Neural progenitor cell (in vitro differentiated cells): ENCODE measurements at regions not wholly inside any gene's neighbourhood (a gene's known extent, or its start where the extent isn't known, plus 50 kb on each side); places are given as distances from the start of the nearest gene placed in this dataset.

ENCODE experiments used
- EZH2 ChIP-seq: fragments of 200-600 bp; sonication (generic); IDR thresholded peaks from 2 replicates; pipeline ENCODE4 v1.6.1; 2017; ENCODE audit warnings: antibody characterized with exemption, mild to moderate bottlenecking, moderate library complexity
- TF ChIP-seq, protein P1 (sequence below): fragments of 200-600 bp; sonication (generic); IDR thresholded peaks from 2 replicates; pipeline ENCODE4 v1.5.1; 2017; ENCODE audit warnings: antibody characterized with exemption, mild to moderate bottlenecking

DNA sequence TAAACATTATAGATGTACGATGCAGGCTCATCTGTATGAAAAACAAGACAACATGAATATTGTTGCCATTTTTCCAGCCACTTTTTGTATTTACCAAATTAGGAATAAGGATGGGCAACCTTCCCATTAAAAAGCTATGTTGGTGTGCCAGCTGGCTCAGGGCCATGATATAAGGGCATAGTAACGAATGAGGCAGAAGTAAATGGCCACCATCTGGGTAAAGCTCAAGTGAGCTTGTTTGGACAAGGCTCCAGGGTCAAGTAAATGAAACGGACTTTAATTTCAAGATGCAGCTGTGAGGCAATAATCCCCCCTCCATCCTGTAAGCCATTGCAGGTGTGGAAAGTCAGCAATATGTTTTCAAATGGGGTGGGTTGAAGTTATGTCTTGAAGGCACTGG is 930.9 kb upstream of the CDH8 start:
- TF ChIP-seq EZH2, result no peak
- TF ChIP-seq, protein P1, sequence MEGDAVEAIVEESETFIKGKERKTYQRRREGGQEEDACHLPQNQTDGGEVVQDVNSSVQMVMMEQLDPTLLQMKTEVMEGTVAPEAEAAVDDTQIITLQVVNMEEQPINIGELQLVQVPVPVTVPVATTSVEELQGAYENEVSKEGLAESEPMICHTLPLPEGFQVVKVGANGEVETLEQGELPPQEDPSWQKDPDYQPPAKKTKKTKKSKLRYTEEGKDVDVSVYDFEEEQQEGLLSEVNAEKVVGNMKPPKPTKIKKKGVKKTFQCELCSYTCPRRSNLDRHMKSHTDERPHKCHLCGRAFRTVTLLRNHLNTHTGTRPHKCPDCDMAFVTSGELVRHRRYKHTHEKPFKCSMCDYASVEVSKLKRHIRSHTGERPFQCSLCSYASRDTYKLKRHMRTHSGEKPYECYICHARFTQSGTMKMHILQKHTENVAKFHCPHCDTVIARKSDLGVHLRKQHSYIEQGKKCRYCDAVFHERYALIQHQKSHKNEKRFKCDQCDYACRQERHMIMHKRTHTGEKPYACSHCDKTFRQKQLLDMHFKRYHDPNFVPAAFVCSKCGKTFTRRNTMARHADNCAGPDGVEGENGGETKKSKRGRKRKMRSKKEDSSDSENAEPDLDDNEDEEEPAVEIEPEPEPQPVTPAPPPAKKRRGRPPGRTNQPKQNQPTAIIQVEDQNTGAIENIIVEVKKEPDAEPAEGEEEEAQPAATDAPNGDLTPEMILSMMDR, result no peak
